ENCODE measurements at regions not wholly inside any gene's neighbourhood (a gene's known extent, or its start where the extent isn't known, plus 50 kb on each side); places are given as distances from the start of the nearest gene placed in this dataset.

- TF ChIP-seq CTCF (IDR thresholded peaks at IDR 0.05): no peak
- no peak for TF ChIP-seq POLR2A (IDR thresholded peaks at IDR 0.05; ENCODE audit: low read length)
- no peak for TF ChIP-seq EP300 (IDR thresholded peaks at IDR 0.05)
- no peak for TF ChIP-seq CHD4 (IDR thresholded peaks at IDR 0.05; ENCODE audit: borderline replicate concordance)
- no peak for TF ChIP-seq KDM1A (IDR thresholded peaks at IDR 0.05; ENCODE audit: low read depth)
- TF ChIP-seq MAFK (IDR thresholded peaks at IDR 0.05; ENCODE audit: partially characterized antibody): no peak
- TF ChIP-seq REST (IDR thresholded peaks at IDR 0.05): no peak
- TF ChIP-seq JUNB (IDR thresholded peaks at IDR 0.05): no peak
- TF ChIP-seq USF2 (IDR thresholded peaks at IDR 0.05): no peak
- TF ChIP-seq EHMT2 (IDR thresholded peaks at IDR 0.05; ENCODE audit: low read depth): no peak
Measured at GRCh38 chr14:22449600-22449905, 139.5 kb downstream of the DAD1 start.
